Ovary (tissue), 7 donors: ENCODE measurements at regions not wholly inside any gene's neighbourhood (a gene's known extent, or its start where the extent isn't known, plus 50 kb on each side); places are given as distances from the start of the nearest gene placed in this dataset.

Experiments used
- DNase-seq, 5 donors: peaks; one replicate each; pipeline ENCODE4 v3.0.0-alpha.2; 2019 to 2020
- H3K27ac ChIP-seq, 2 donors: fragments of 200-600 bp; one replicate each; pipeline versions ENCODE4 v1.5.1 to v1.8.0; 2019 to 2022
- H3K27me3 ChIP-seq: fragments of 200-600 bp; one replicate; pipeline ENCODE4 v1.8.0; 2022
- H3K36me3 ChIP-seq: fragments of 200-600 bp; sonication (generic); one replicate; pipeline ENCODE4 v1.5.1; 2019
- H3K4me1 ChIP-seq: one replicate; pipeline ENCODE4 v1.8.1; 2013; ENCODE audit warnings: mild to moderate bottlenecking, moderate library complexity; ENCODE audit not compliant: insufficient read depth
- H3K4me3 ChIP-seq: fragments of 200-600 bp; sonication (generic); one replicate; pipeline ENCODE4 v1.5.1; 2017
- H3K9me3 ChIP-seq, 2 donors: fragments of 200-600 bp in 1 of 2; sonication (generic) in 1 of 2; one replicate each; pipeline versions ENCODE4 v1.5.1 to v1.8.1; 2013 to 2019; ENCODE audit warnings: mild to moderate bottlenecking in 1 of 2, moderate library complexity in 1 of 2
- CTCF ChIP-seq, 3 donors: fragments of 450-650 bp in 2 of 3; fragments of 200-600 bp in 1 of 3; IDR thresholded peaks; one replicate each; pipeline versions ENCODE4 v1.5.1 to v1.8.0; 2016 to 2022; ENCODE audit warnings: antibody characterized with exemption in 3 of 3, mild to moderate bottlenecking in 1 of 3
- EP300 ChIP-seq: sonication (generic); formaldehyde crosslinking; IDR thresholded peaks from one replicate; pipeline ENCODE4 v1.6.1; 2017; ENCODE audit warnings: antibody characterized with exemption
- POLR2A ChIP-seq: fragments of 450-650 bp; IDR thresholded peaks from one replicate; pipeline ENCODE4 v1.6.1; 2017; ENCODE audit warnings: antibody characterized with exemption, mild to moderate bottlenecking, moderate library complexity
- WGBS, 3 donors: extraction: QIAGEN DNeasy Blood & Tissue Kit in 1 of 3; methylation state at CpG; one replicate each; pipeline versions ENCODE4 v1.1.5 to v1.1.7; 2013 to 2017; 5-methylcytosine and 5-hydroxymethylcytosine counted together
- intact Hi-C, 4 donors: fragments of 100-400 bp; cut with DNase I; formaldehyde crosslinking; loops; one replicate each; pipeline versions ENCODE4 v1.11.0 to v1.15.1; 2022 to 2023
- donor health status: DM: no; HTN: no; CAD: no; lungs with moderate emphysema.
- donor health status: DM: no; HTN: no; CAD: no.
- donor health status: Bipolar disorder and iron deficiency.
- donor health status: DM: no; HTN: no; CAD: no.
- donor health status: DM: yes; HTN: yes; CAD: no.

GRCh38 chr4:179586460-179586859 lies 2144.2 kb upstream of the AGA start:
- Histone ChIP-seq H3K4me3 (no peak overlapping the region), H3K27ac (no peak overlapping the region), H3K9me3 (no peaks in the 10 kb centered on the region), H3K27me3 (no peaks in the 10 kb centered on the region), H3K36me3 (no peaks in the 10 kb centered on the region), H3K4me1 (no peaks in the 10 kb centered on the region)
- no peak for DNase-seq
- 90 to 93% (median 91%) methylated on average over 8 of the region's 8 CpGs for WGBS, 3 donors
- TF ChIP-seq POLR2A, result no peak
- no peak for TF ChIP-seq CTCF (IDR thresholded peaks at IDR 0.05)
- no peak for TF ChIP-seq EP300
- intact Hi-C loops, result no loop called here

GRCh38 chr4:179595671-179596410 lies 2153.6 kb upstream of the AGA start:
- TF ChIP-seq POLR2A (no peak), CTCF (IDR thresholded peaks at IDR 0.05) (no peak), EP300 (no peak)
- Histone ChIP-seq H3K27me3 (no peaks in the 10 kb centered on the region), H3K36me3 (no peaks in the 10 kb centered on the region), H3K4me1 (no peaks in the 10 kb centered on the region), H3K27ac (no peak overlapping the region), H3K4me3 (no peak overlapping the region), H3K9me3 (no peaks in the 10 kb centered on the region)
- intact Hi-C loops, result no loop called here
- no peak for DNase-seq
- WGBS, 3 donors, result 40 to 58% (median 42%) methylated on average over 6 of the region's 6 CpGs

- no peak for TF ChIP-seq CTCF (IDR thresholded peaks at IDR 0.05)
- TF ChIP-seq EP300, result no peak
- TF ChIP-seq POLR2A, result no peak
- Histone ChIP-seq H3K36me3 (no peaks in the 10 kb centered on the region), H3K4me3 (no peak overlapping the region), H3K27ac (no peak overlapping the region), H3K27me3 (no peaks in the 10 kb centered on the region), H3K9me3 (no peaks in the 10 kb centered on the region), H3K4me1 (no peaks in the 10 kb centered on the region)
- no peak for DNase-seq
- intact Hi-C loops, result no loop called here
- 21 to 60% (median 26%) methylated on average over 2 of the region's 2 CpGs for WGBS, 3 donors
Observed at GRCh38 chr4:179596621-179597020, 2154.4 kb upstream of the AGA start.

- H3K4me3 ChIP-seq, result no peak overlapping the region
- H3K27ac ChIP-seq, result no peak overlapping the region
- no peak for TF ChIP-seq CTCF (IDR thresholded peaks at IDR 0.05)
- no peaks in the 10 kb centered on the region for H3K4me1 ChIP-seq
- no peak for DNase-seq
- intact Hi-C loops, result no loop called here
- WGBS, 3 donors, result 29 to 44% (median 43%) methylated on average over 2 of the region's 2 CpGs
- H3K36me3 ChIP-seq, result no peaks in the 10 kb centered on the region
- H3K9me3 ChIP-seq, result no peaks in the 10 kb centered on the region
- no peaks in the 10 kb centered on the region for H3K27me3 ChIP-seq
Observed at GRCh38 chr4:179597301-179597700, 2155.1 kb upstream of the AGA start.
